Kidney glomerular epithelial cell (primary cell): ENCODE measurements at regions not wholly inside any gene's neighbourhood (a gene's known extent, or its start where the extent isn't known, plus 50 kb on each side); places are given as distances from the start of the nearest gene placed in this dataset.

ENCODE experiments used
- DNase-seq: peaks from one replicate; lab custom pipeline; 2025; lab: John Stamatoyannopoulos, UW

DNA sequence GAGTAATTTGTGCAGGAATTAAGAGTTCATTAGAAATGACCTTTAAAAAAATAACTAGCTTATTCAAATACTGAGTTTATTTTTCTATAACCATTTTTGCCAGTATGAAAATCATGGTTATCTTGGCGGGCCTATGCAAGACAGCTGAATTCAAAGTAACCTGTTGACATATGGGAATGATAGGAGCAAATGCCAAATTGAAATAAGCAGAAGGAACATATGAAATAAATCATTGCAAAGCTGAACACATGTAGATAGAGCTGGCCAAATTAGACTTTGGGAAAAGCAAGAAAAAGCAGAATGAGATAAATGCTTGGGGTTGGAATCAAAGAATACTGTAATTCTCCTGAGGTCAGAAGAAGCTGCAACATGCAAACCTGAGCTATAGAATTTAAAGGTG is 372.5 kb downstream of the ADAMTS20 start:
- DNase-seq, result no peak

- DNase-seq, result no peak
Measured at GRCh38 chr12:43177276-43177675, 374.7 kb downstream of the ADAMTS20 start.

DNA sequence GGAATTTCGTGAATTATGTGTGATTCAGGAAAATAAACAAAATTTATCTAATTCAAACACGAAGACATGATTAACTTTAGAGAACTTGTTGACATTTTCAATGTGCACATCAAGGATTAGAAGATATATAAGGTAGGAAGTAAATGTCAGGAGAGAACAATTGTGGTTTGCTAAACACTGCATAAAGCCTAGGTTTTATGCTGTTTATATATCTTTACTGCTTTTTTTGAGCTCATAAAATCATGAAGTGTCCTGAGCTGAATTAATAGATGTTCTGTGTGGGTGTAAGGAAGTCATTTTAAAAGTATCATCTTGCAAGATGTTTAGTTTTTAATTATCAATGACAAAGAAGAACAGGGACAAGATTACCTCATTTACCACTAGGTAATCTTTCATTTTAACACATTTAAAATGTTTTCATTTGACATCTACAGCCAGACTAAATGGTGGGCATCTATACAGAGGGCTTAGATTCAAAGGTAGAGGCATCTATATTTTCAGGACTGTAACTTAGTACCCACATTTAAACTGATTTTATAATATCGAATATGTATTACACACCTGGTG is 382.8 kb downstream of the ADAMTS20 start:
- DNase-seq, result no peak

- DNase-seq, result no peak
Measured at GRCh38 chr12:43167691-43168090, 384.3 kb downstream of the ADAMTS20 start.

- DNase-seq, result no peak
Measured at GRCh38 chr12:43165351-43165750, 386.7 kb downstream of the ADAMTS20 start.

DNA sequence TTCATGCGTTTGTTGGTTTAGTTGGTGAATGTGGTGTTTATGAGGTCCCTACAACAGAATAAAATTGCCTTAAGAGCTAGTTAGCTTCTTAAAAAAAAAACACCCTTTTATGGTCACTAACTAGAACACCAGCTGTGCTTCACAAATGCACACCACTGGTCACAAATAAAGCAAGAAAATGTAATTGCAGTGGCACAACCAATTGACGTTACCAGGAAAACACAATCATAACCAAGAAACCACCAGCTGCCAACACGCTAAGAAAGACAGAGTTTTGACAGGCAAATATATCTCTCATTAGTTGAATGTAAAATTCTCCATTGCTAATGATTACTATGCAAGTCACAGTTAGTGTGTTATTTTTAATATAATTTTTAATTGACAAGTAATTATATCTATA is 389.9 kb downstream of the ADAMTS20 start:
- no peak for DNase-seq

- no peak for DNase-seq
Measured at GRCh38 chr12:43159506-43159905, 392.5 kb downstream of the ADAMTS20 start.

DNA sequence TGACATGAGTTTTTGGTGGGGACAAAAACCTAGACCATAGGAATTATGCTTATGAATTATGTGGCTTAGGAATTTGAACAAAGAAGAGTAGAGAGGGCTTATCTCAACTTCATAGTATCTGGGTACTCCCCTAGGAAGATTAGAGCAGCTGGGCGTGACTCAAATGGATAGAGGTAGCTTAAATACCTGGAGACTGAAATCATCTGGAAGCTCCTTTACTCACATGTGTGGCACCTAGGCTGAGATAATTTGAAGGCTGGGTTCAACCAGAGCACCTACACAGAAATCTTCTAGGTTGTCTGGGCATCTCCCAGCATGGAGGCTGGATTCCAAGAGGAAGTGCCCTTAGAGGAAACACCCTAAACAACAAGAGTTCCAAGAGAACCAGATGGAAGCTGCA is 393.9 kb downstream of the ADAMTS20 start:
- DNase-seq, result peak; percentile 6

- DNase-seq, result no peak
Measured at GRCh38 chr12:43155376-43155775, 396.6 kb downstream of the ADAMTS20 start.

- no peak for DNase-seq
Measured at GRCh38 chr12:43154498-43155045, 397.4 kb downstream of the ADAMTS20 start.

GRCh38 chr12:43151441-43151981 is 400.5 kb downstream of the ADAMTS20 start:
- no peak for DNase-seq

- DNase-seq, result no peak
Measured at GRCh38 chr12:43148691-43149090, 403.3 kb downstream of the ADAMTS20 start.

- no peak for DNase-seq
Measured at GRCh38 chr12:43147878-43148277, 404.1 kb downstream of the ADAMTS20 start.

DNA sequence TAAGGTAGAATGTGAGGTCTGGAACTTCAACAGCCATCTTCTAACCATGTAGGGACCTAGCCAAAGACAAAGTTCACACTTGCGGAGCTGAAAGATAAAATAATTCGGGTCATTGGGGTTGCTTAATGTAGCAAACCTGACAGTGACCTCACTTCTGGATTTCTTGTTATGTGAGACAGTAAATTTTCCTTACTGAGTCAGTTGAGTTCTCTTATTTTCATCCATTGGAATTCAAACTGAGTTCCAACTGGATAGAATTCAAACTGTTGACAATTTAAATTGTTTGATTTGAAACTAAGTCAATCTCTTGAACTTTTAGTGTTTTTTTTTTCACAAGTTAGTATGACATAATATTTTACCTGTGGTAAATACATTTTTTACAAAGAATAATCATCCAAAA is 406.5 kb downstream of the ADAMTS20 start:
- no peak for DNase-seq

DNA sequence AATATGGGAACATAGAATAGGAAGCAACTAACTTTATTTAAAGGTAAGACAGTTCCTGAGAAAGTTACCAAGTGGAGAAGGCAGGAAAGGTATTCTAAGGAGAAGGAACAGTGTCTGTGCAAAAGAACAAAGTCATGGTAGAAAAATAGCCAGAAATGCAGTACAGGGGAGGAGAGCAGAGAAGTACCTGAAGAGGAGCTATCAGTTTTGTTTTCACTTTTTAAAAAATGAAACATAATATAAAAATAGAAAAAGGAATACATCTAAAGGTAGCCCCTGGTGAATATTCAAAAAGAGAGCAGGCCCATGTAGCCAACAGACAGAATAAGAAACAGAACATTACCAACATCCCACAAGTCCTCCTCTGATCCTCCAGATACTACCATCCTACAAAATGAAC is 408.7 kb downstream of the ADAMTS20 start:
- DNase-seq, result no peak

DNA sequence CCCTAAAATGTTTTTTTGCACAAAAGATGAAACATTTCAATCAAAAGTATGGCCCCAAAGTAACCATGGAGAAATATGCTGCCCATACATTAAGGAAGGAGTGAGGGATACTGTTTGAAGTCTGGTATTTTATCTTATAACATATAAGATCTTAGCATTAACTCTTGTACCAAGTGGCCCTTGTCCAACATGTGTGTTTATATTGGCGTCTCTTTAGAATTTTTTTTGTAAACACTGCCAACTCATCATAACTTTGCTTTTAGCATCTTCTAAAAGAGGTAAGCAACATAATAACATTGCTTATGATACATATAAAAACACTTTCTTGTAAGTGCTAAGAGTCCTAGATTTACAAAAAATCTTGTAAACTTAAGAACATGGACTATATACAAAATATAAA is 419.7 kb downstream of the ADAMTS20 start:
- DNase-seq, result no peak

GRCh38 chr12:43131301-43131700 is 420.7 kb downstream of the ADAMTS20 start:
- peak; percentile 50 for DNase-seq

DNA sequence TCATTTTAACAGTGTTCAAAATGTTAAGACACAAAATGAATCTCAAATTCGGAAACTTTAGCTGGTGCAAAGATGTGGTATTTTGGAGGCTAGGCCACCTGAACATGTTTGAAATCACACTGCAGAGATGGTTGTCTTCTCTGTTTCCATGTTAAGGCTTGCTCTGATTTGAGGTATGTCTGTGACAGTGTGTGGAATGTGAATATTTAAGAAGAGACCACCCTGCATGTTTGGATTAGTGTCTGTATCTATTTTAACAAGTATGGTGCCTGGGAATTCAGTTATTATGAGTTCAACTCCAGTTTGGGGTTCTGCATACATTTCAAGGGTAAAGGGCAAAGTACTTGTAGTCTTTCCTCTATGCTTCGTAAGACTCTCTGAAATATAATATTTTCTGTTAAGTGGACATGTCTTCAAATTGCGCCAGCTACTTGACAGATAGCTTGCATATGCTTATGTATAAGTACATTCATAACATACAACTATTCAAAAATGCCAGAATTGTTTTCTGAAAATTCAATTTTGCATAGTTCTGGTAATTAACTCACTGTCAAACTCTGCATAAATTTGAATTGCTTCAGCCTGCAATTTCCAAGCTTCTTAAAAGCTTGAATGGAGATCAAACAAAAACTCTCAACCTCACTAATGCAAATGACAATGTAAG is 424.0 kb downstream of the ADAMTS20 start:
- no peak for DNase-seq

DNA sequence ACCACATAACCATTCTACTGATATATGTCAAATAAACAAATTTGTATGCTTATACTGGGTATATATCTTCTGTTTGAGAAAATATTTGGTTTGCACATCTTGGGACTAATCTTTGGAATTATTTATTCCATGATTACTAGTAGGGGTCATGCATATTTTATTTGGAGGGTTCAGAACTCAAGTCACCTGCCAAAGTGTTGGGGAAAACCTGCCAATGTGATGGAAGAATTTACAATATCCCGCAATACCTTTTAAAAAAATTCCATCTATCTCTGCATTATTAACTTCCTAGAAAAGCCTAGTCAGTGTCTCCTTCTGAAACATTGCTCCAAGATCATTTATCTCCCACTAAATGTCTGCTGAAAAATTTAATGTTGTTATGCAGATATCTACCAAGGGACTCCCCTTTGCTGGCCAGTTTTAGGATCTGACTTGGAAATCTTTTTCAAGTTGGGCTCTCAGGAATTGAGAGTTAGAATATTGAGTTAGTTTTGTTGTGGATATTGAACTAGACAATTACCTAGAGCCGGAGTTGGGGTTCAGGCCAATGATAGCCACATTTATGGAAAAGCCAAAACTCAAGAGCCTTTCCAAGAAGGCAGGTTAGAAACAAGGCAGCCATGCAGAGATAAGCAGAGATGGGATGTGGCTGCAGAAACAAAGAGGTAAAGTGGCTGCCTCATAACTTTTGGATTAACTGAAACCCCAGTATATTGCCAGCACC is 425.2 kb downstream of the ADAMTS20 start:
- DNase-seq, result no peak

DNA sequence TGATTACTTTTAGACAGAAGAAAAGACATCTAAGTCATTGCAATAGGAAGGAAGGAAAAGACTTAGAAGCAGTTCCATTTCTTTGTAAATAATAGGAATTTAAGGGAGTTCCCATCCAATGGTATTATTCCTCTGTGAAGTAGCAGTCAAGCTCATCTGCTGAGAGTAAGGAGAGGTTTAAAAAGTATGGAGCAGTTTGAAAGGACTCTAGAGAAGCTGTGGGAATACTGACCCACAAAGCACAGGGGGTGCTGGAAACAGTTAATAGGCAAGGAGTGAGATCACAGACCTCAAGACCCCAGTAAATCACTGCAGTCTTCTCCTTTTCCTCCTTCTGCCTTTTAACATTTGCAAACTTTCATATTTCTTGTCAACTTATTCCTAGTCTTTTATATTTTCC is 428.5 kb downstream of the ADAMTS20 start:
- no peak for DNase-seq

DNA sequence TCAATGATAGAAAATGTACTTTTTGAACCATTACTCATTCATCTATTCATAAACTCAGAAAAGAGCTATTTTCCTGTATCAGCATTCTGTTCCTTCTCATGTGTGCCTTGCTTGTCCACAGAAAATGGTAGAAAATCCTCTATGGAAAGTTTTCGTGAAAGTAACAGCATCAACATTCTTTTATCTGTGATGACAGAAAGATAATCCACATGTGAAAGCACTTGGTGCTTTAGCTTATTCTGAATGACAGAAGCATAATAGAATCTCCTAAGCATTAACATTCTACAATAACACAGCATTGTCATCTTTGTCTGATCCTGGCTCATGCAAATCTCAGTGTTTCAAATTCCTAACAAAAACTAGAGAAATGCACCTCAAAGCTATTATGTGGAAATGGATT is 431.9 kb downstream of the ADAMTS20 start:
- DNase-seq, result no peak

- no peak for DNase-seq
Measured at GRCh38 chr12:43118881-43119280, 433.1 kb downstream of the ADAMTS20 start.

GRCh38 chr12:43118234-43118633 is 433.8 kb downstream of the ADAMTS20 start:
- no peak for DNase-seq
